Activated CD8-positive, alpha-beta memory T cell treated with anti-CD3 and anti-CD28 coated beads, Interleukin-2, amount 10 ng/mL, durations not matched to agents 7 days and 5 days (primary cell): ENCODE measurements at regions not wholly inside any gene's neighbourhood (a gene's known extent, or its start where the extent isn't known, plus 50 kb on each side); places are given as distances from the start of the nearest gene placed in this dataset.

Experiments
- ATAC-seq: fragments of 150-1000 bp; cut with Tn5 transposase; one replicate; pipeline ENCODE4 v1.10.0; 2021; ENCODE audit warnings: moderate library complexity
- CTCF ChIA-PET: fragments of 350-600 bp; sonication (Branson Sonifier 250); formaldehyde crosslinking; loops from one replicate; lab custom pipeline; 2021; ENCODE audit warnings: antibody characterized with exemption; lab: Charles Lee
- DNase-seq: peaks from one replicate; pipeline ENCODE4 v3.0.0-alpha.2; 2020
- H3K27ac Mint-ChIP-seq: one replicate; pipeline ENCODE4 v1.8.0; 2021; ENCODE audit warnings: mild to moderate bottlenecking, mixed read lengths
- H3K27me3 Mint-ChIP-seq: one replicate; pipeline ENCODE4 v1.8.0; 2021; ENCODE audit warnings: mixed read lengths
- H3K36me3 Mint-ChIP-seq: one replicate; pipeline ENCODE4 v1.8.0; 2021; ENCODE audit warnings: mild to moderate bottlenecking, mixed read lengths
- H3K4me1 Mint-ChIP-seq: one replicate; pipeline ENCODE4 v1.8.0; 2021; ENCODE audit warnings: mixed read lengths
- H3K4me3 Mint-ChIP-seq: one replicate; pipeline ENCODE4 v1.8.0; 2021; ENCODE audit warnings: mild to moderate bottlenecking, moderate library complexity, mixed read lengths
- H3K9me3 Mint-ChIP-seq: one replicate; pipeline ENCODE4 v1.8.0; 2022; ENCODE audit warnings: low read depth, mixed read lengths

DNA sequence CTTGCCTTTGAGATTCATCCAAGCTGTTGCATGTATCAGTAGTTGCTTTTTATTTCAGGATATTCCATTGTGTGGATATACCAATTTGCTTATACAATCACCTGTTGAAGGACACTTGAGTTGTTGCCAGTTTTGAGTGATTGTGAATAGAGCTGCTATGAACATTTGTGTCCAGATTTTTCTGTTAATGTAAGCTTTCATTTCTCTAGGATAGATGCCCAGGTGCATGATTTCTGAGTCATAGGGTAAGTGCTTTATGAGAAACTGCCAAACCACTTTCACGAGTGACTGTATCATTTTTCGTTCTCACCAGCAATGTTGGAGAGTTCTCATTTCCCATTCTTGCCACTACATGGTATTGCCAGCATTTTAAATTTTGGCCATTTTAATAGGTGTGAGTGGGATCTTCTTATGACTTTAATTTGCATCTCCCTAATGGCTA, 434.6 kb upstream of the RGS6 start:
- Mint-ChIP-seq H3K27ac (no peak overlapping the region), H3K9me3 (peaks cover 6% of the 10 kb centered on the region), H3K36me3 (peaks cover 19% of the 10 kb centered on the region), H3K4me1 (peaks cover 18% of the 10 kb centered on the region), H3K4me3 (no peak overlapping the region), H3K27me3 (no peaks in the 10 kb centered on the region)
- ATAC-seq (peak; percentile 78), DNase-seq (no peak)
- CTCF ChIA-PET = no interaction called here

DNA sequence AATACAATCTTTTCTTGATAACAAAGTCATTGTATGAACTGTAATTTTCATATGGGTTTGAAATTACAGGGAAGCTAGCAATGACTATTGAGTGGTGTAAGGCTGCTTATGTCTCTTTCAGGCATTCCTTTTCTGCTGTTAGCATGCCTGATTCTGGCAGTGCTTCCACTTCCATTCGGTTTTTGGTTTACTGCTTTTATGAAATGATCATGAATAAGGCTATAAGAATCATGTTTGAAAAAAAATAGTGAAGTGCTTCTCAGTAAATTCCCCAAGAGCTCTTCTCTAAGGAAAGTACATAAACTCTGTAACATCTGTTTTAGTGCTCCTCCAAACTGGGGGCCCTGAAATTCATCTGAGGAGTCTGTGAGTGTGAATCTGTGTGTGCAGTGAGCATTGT, 434.0 kb upstream of the RGS6 start:
- Mint-ChIP-seq H3K36me3 (peaks cover 19% of the 10 kb centered on the region), H3K27me3 (no peaks in the 10 kb centered on the region), H3K4me1 (peaks cover 18% of the 10 kb centered on the region), H3K27ac (no peak overlapping the region), H3K4me3 (no peak overlapping the region), H3K9me3 (peaks cover 6% of the 10 kb centered on the region)
- CTCF ChIA-PET = no interaction called here
- DNase-seq (no peak), ATAC-seq (no peak)

DNA sequence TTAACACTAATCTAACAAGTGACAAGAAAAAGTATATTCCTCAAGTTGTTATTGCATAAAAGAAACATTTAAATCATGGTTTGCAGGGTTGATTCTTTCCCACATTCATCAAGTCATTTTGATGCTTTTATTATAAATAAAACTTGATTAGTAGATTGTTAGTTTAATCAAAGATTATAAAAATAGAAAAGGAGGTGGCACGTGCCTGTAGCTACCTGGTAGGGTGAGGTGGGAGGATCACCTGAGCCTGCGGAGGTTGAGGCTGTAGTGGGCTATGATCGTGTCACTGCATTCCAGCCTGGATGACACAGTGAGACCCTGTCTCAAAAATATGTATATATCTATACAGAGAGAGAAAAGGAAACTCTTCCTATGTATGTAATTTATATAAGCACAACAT, 433.2 kb upstream of the RGS6 start:
- CTCF ChIA-PET = interaction anchor here (1.3 kb wide), 1 partner anchor 177 kb away, joined by 3 read pairs; no protein-coding TSS in a partner anchor
- no peak overlapping the region for H3K4me3 Mint-ChIP-seq
- H3K27ac Mint-ChIP-seq = no peak overlapping the region
- ATAC-seq (no peak), DNase-seq (no peak)
- peaks cover 18% of the 10 kb centered on the region for H3K4me1 Mint-ChIP-seq
- H3K36me3 Mint-ChIP-seq = peaks cover 19% of the 10 kb centered on the region
- no peaks in the 10 kb centered on the region for H3K27me3 Mint-ChIP-seq
- H3K9me3 Mint-ChIP-seq = peaks cover 6% of the 10 kb centered on the region

DNA sequence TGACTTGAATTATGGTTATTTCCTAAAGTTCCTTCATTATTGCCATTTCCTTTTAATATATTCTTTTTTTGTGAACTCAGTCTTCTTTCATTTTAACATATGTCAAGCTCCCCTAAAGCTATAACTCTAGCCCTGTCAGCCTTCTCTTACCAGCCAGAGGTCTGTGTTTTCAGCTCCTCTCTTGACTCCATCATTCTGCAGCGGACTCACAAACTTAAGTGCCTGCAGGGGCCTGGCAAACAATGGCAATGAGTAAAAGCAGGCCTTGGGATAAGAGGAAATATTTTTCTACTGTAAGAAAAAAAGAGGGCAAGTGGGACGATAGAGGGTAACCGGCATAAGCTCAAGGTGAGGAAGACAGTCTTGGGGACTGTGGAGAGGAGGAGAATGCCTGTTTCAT, 424.5 kb upstream of the RGS6 start:
- Mint-ChIP-seq H3K27ac (no peak overlapping the region), H3K4me1 (peaks cover 9% of the 10 kb centered on the region), H3K9me3 (no peaks in the 10 kb centered on the region), H3K4me3 (no peak overlapping the region), H3K36me3 (peaks cover 13% of the 10 kb centered on the region), H3K27me3 (no peaks in the 10 kb centered on the region)
- CTCF ChIA-PET = no interaction called here
- ATAC-seq (no peak), DNase-seq (no peak)

DNA sequence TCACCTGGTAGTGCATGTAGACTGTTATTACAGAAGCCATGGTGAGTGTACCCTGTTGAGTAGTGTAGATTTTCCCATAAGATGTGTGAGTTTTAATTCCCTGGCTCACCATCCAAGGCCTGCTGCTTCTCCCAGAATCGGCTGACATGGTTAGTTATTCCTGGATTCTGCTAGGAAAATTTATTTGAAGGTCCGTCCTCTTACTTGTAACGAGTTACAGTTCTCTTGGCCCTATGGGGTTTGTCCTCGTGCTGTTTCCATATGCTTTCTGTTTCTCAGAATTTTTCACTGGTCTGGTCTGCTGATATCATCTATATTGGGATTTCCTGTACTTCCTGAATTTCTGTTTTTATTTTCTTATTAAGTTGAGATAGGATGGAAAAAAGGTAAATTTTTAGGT, 423.3 kb upstream of the RGS6 start:
- ATAC-seq = no peak
- no peak overlapping the region for H3K4me3 Mint-ChIP-seq
- H3K27ac Mint-ChIP-seq = no peak overlapping the region
- H3K27me3 Mint-ChIP-seq = no peaks in the 10 kb centered on the region
- peaks cover 18% of the 10 kb centered on the region for H3K36me3 Mint-ChIP-seq
- H3K4me1 Mint-ChIP-seq = peaks cover 9% of the 10 kb centered on the region
- CTCF ChIA-PET = no interaction called here
- H3K9me3 Mint-ChIP-seq = no peaks in the 10 kb centered on the region
- no peak for DNase-seq

DNA sequence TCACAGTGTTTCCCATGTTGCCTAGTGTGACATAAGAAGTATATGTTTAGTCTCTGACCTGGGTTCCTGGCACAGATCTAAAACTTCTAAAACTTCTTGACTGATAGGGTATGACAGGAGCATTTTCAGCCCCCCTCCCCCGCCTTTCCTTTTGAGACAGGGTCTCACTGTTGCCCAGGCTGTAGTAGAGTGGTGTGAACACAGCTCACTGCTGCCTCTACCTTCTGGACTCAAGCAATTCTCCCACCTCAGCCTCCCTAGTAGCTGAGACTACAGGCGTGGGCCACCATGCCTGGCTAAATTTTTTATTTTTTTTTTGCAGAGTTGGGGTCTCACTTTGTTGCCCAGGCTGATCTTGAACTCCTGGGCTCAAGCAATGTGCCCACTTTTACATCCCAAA, 421.1 kb upstream of the RGS6 start:
- DNase-seq (no peak), ATAC-seq (no peak)
- Mint-ChIP-seq H3K4me3 (no peak overlapping the region), H3K9me3 (no peaks in the 10 kb centered on the region), H3K27ac (no peak overlapping the region), H3K27me3 (no peaks in the 10 kb centered on the region), H3K36me3 (peaks cover 25% of the 10 kb centered on the region), H3K4me1 (peaks cover 9% of the 10 kb centered on the region)
- CTCF ChIA-PET = no interaction called here

DNA sequence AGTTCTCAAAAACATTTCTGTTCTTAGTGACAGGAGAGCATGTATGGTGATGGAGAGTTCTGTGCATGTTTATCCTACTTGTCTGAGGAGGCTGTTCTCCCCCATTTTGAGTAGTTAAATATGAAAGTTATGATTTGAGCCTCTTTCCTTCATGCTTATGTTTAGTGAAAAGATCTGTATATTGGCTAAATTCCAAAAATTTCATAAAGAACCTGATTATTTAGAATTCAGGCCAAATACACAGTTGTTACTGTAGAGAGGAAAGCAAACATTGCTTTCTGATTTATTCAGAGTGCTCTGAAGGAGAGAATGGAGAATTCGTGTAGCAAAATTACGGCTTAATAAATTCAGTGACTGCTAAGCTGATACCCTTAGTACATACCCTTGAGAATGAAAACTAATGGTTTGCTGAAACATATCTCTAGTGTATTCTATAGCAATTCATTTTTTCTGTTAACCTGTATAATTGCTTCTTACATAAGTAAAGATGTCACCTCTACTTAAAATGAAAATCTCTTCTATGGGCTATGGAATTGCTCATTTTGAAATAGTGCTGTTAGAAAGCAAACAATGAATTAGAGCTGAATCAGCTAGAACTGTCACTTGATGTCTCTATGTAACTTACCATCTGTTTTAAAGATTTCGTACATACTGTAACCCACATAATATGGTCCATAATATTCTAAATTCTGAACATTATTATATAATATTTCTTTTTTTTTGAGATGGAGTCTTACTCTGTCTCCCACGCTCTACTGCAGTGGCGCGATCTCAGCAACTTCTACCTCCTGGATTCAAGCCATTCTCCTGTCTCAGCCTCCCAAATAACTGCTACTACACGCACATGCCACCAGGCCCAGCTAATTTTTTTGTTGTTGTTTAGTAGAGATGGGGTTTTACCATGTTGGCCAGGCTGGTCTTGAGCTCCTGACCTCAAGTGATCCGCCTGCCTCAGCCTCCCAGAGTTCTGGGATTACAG, 417.0 kb upstream of the RGS6 start:
- Mint-ChIP-seq H3K9me3 (peaks cover 5% of the 10 kb centered on the region), H3K4me1 (no peaks in the 10 kb centered on the region), H3K36me3 (peaks cover 35% of the 10 kb centered on the region), H3K4me3 (no peak overlapping the region), H3K27ac (no peak overlapping the region), H3K27me3 (no peaks in the 10 kb centered on the region)
- DNase-seq (no peak), ATAC-seq (no peak)
- CTCF ChIA-PET = no interaction called here

DNA sequence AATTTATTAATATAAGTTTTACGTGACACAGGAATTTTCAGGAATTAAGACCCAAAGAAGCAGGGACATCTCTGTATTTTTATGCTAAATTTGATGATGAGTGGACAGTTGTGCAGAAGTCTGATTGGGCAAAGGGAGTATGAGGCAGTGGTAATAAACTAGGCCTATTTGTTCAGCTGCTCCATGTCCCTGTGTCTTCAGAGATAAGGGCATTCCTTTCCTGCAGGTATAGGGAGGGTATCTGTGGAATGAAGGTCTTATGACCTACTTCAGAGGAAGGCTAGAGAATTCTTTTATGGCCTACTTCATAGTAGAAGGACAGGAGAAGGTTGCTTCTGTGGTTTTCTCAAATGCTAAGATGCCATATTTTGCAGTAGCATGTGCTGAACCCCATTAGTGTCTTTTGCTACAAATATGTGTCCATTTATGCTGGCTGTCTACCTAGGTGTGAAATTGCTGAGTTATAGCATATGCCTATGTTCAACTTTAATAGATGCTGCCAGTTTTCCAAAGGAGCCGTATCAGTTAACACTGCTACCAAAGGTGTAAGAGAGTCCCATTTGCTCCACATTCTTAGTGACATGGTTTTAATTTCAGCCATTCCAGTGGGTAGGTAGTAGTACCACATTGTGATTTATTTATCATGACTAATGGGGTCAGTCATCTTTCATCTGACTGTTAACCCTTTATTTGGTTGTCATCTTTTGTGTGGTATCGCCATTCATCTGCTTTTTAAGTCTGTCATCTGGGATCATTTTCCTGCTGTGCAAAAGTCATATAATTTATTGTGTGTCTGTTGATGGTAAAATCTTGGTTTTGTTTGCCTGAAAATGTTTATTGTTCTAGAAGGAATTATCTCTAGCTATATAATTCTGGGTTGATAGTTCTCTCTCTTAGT, 410.7 kb upstream of the RGS6 start:
- Mint-ChIP-seq H3K4me3 (no peak overlapping the region), H3K27me3 (no peaks in the 10 kb centered on the region), H3K36me3 (peaks cover 34% of the 10 kb centered on the region), H3K9me3 (peaks cover 5% of the 10 kb centered on the region), H3K27ac (no peak overlapping the region), H3K4me1 (peaks cover 19% of the 10 kb centered on the region)
- CTCF ChIA-PET = no interaction called here
- no peak for ATAC-seq
- no peak for DNase-seq

DNA sequence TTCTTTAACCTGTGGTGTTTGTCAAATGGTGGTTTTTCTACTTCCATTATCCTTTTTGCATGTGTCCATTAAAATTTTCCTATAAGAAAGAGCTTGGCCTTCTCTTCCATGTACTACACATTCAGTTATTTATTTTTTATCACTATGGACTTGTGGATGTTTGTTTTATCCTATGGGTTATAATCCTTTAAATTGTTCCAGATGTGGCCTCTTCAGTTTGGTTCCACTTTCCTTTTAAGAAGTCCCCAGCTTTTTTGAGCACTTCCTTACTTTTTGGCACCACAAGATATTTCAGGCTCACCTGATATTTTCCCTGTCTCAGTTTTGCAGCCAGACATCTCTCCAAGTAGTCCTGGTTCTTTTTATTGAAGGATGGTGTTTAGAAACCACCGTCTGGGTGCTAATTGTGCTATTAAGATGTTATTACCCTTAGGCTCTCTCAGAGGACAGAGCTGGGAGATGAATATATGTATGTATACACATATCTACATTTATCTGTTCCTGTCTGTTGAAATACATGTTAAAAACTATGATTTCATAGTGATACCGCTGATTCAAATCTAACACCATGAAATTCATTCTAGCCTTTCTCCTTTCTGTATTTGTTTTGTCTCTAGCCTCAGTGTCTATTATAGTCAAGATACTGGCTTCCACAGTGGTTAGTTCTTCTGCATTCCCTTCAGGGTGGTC, 408.5 kb upstream of the RGS6 start:
- peaks cover 23% of the 10 kb centered on the region for H3K36me3 Mint-ChIP-seq
- peaks cover 19% of the 10 kb centered on the region for H3K4me1 Mint-ChIP-seq
- no peaks in the 10 kb centered on the region for H3K9me3 Mint-ChIP-seq
- CTCF ChIA-PET = no interaction called here
- H3K27me3 Mint-ChIP-seq = no peaks in the 10 kb centered on the region
- peak overlapping the region; percentile 6 for H3K4me3 Mint-ChIP-seq
- no peak for DNase-seq
- peak; percentile 53 for ATAC-seq
- no peak overlapping the region for H3K27ac Mint-ChIP-seq

DNA sequence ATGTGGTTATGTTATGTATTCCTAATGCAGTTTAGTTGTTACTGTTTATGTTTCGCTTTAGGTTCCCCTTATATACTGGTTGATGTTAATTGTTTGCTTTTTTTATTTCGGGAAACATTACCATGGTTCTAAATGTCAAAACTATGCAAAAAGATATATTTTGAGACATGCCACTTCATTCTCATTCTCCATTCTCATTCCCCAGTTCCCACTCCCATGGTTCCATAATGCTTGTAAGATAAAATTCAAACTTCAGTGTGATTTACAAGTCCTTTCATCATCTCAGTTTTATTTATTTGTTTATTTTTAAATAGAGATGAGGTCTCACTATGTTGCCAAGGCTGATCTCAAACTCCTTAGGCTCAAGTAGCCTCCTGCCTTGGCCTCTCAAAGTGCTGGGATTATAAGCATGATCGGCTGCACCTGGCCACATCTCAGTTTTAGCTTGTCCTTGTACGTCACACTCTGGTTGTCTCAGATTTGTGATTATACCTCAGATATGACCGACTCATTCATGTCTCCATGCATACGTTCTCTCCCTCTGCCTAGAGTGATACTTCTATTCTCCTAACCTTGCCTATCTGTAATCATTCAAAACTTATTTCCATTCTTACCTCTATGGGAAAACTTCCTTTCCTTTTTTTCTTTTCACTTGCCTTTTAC, 407.8 kb upstream of the RGS6 start:
- Mint-ChIP-seq H3K4me1 (peaks cover 19% of the 10 kb centered on the region), H3K36me3 (peaks cover 17% of the 10 kb centered on the region), H3K4me3 (no peak overlapping the region), H3K9me3 (no peaks in the 10 kb centered on the region), H3K27me3 (no peaks in the 10 kb centered on the region), H3K27ac (no peak overlapping the region)
- DNase-seq (no peak), ATAC-seq (no peak)
- CTCF ChIA-PET = no interaction called here

DNA sequence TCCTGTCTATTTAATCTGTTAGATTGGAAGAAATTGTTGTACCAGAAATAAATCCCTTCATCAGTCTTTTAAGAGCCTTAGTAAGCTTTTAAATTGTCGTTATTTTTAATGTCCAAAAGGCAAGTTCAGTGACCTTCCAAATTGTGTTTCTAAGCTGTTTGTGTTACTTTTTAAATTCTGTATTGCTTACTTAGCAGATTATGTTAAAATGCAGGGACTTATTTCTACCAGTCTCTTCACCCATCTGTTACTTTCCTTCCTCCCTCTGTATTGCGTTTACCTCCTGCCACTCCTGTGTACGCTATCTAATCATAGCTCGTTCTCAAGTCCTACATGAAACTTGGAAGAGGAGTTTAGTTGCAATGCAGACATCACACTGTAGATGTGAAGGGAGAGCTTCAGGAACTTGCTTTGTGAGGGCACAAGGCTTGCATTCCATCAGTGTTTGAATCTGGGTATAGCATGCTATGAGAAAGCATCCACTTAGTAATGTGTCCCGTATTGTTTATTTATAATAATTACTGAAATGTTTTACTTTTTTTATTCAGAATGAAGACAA, 406.5 kb upstream of the RGS6 start:
- Mint-ChIP-seq H3K36me3 (peaks cover 24% of the 10 kb centered on the region), H3K27me3 (no peaks in the 10 kb centered on the region), H3K4me3 (no peak overlapping the region), H3K27ac (no peak overlapping the region), H3K4me1 (peaks cover 19% of the 10 kb centered on the region), H3K9me3 (no peaks in the 10 kb centered on the region)
- CTCF ChIA-PET = no interaction called here
- DNase-seq (no peak), ATAC-seq (no peak)

DNA sequence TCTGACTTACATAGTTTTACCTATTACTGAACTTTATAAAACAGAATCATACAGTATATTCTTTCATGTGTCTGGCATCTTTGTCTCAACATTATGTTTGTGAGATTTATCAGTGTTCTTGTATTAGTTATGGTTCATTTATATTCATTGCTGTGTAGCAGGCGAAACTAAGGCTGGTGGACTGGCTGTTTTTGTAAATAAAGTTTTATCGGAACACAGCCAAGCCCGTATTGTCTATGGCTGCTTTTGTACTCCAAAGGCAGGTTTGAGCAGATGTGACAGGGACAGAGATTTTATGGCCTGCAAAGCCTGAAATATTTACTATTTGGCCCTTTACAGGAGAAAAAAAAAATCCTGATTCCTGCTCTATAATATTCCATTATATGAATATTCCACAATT, 405.8 kb upstream of the RGS6 start:
- CTCF ChIA-PET = no interaction called here
- no peaks in the 10 kb centered on the region for H3K27me3 Mint-ChIP-seq
- H3K4me3 Mint-ChIP-seq = no peak overlapping the region
- H3K9me3 Mint-ChIP-seq = no peaks in the 10 kb centered on the region
- peaks cover 19% of the 10 kb centered on the region for H3K4me1 Mint-ChIP-seq
- ATAC-seq = no peak
- peaks cover 27% of the 10 kb centered on the region for H3K36me3 Mint-ChIP-seq
- H3K27ac Mint-ChIP-seq = no peak overlapping the region
- DNase-seq = no peak
